Prostate gland (tissue), 2 donors: ENCODE measurements at regions not wholly inside any gene's neighbourhood (a gene's known extent, or its start where the extent isn't known, plus 50 kb on each side); places are given as distances from the start of the nearest gene placed in this dataset.
"Not testable (repeated sequence)": the region's sequence is repeated elsewhere in the genome, so short reads cannot be mapped to it uniquely, and the experiment has no call there.

Experiments used
- POLR2A ChIP-seq: fragments of 450-650 bp; IDR thresholded peaks from one replicate; pipeline ENCODE4 v1.6.1; 2016; ENCODE audit warnings: antibody characterized with exemption, mild to moderate bottlenecking
- TF ChIP-seq, protein P1 (sequence below), 4 experiments: fragments of 200-600 bp in 2 of 4; fragments of 450-650 bp in 2 of 4; sonication (generic) in 2 of 4; IDR thresholded peaks; 1 replicate in 3 of 4; 2 replicates in 1 of 4; pipeline ENCODE4 v1.5.1; 2016 to 2019; ENCODE audit warnings: antibody characterized with exemption in 4 of 4, mild to moderate bottlenecking in 2 of 4, moderate library complexity in 2 of 4

DNA sequence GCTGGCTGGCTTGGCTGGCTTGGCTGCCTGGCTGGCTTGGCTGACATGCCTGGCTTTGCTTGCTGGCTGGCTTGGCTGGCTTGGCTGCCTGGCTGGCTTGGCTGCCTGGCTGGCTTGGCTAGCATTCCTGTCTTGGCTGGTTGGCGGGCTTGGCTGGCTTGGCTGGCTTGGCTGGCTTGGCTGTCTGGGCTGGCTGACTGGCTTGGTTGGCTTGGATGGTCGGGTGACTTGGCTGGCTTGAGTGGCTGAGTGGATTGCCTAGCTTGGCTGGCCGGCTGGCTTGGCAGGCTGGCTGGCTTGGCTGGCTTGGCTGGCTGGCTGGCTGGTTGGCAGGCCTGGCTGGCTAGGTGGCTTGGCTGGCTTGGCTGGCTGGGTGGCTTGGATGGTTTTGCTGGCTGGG is 2832.3 kb downstream of the RPIA start:
- not testable (repeated sequence) for TF ChIP-seq POLR2A
- TF ChIP-seq, protein P1, sequence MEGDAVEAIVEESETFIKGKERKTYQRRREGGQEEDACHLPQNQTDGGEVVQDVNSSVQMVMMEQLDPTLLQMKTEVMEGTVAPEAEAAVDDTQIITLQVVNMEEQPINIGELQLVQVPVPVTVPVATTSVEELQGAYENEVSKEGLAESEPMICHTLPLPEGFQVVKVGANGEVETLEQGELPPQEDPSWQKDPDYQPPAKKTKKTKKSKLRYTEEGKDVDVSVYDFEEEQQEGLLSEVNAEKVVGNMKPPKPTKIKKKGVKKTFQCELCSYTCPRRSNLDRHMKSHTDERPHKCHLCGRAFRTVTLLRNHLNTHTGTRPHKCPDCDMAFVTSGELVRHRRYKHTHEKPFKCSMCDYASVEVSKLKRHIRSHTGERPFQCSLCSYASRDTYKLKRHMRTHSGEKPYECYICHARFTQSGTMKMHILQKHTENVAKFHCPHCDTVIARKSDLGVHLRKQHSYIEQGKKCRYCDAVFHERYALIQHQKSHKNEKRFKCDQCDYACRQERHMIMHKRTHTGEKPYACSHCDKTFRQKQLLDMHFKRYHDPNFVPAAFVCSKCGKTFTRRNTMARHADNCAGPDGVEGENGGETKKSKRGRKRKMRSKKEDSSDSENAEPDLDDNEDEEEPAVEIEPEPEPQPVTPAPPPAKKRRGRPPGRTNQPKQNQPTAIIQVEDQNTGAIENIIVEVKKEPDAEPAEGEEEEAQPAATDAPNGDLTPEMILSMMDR (IDR thresholded peaks at IDR 0.05), result not testable (repeated sequence)
